ENCODE measurements at regions not wholly inside any gene's neighbourhood (a gene's known extent, or its start where the extent isn't known, plus 50 kb on each side); places are given as distances from the start of the nearest gene placed in this dataset.

GRCh38 chr15:37806808-37807207 is 127.6 kb upstream of the TMCO5A start:
- no peak for TF ChIP-seq MAX (IDR thresholded peaks at IDR 0.05; ENCODE audit: low read depth, low read length)
- no peak for TF ChIP-seq POLR2A (IDR thresholded peaks at IDR 0.05; ENCODE audit: extremely low read depth, insufficient read length)
- TF ChIP-seq CTCF (IDR thresholded peaks at IDR 0.05; ENCODE audit: low read depth, low read length): no peak
- TF ChIP-seq MYC (IDR thresholded peaks at IDR 0.05; ENCODE audit: low read depth, low read length): no peak

Data from NB4 (cell line).